GM04503 (cell line): ENCODE measurements at regions not wholly inside any gene's neighbourhood (a gene's known extent, or its start where the extent isn't known, plus 50 kb on each side); places are given as distances from the start of the nearest gene placed in this dataset.
"Not testable (repeated sequence)": the region's sequence is repeated elsewhere in the genome, so short reads cannot be mapped to it uniquely, and the experiment has no call there.

ENCODE experiments used
- DNase-seq: peaks from one replicate; pipeline ENCODE4 v3.0.0-alpha.2; 2012; ENCODE audit warnings: low read depth

DNA sequence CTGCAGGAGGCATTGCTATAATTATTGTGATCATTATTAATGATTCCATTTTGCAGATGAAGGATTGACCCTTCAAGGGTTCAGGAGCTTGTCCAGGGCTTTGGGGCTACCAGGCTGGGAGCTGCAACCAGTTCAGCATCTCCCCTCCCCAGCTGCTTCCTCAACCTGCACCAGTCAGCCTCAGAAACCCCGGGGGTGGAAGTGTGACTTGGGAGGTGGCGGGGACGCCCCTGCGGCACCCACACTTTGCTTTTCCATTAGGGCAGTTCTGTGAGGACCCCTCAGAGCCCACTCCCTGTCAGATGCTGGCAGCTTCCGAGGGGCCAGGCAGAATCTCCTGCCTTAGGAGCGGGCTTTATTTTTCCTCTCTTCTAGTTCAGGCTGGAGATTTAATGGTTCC lies 85.6 kb downstream of the OLFM1 start:
- DNase-seq: no peak

- DNase-seq: no peak
These were observed 86.8 kb downstream of the OLFM1 start for GRCh38 chr9:135174248-135174647.

- DNase-seq: no peak
These were observed 87.5 kb downstream of the OLFM1 start for GRCh38 chr9:135174981-135175380.

GRCh38 chr9:135176284-135176683 lies 88.8 kb downstream of the OLFM1 start:
- no peak for DNase-seq

DNA sequence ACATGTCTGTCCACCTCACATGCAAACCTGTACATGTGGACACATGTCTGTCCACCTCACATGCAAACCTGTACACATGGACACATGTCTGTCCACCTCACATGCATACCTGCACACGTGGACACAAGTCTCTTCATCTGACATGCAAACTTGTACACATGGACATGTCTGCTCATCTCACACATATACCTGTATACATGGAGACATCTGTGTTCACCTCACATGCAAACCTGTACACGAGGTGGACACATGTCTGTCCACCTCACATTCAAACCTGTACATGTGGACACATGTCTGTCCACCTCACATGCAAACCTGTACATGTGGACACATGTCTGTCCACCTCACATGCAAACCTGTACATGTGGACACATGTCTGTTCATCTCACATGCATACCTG lies 90.1 kb downstream of the OLFM1 start:
- DNase-seq: not testable (repeated sequence)

- no peak for DNase-seq
These were observed 91.0 kb downstream of the OLFM1 start for GRCh38 chr9:135178498-135178897.

- DNase-seq: no peak
These were observed 91.6 kb downstream of the OLFM1 start for GRCh38 chr9:135179041-135179440.

DNA sequence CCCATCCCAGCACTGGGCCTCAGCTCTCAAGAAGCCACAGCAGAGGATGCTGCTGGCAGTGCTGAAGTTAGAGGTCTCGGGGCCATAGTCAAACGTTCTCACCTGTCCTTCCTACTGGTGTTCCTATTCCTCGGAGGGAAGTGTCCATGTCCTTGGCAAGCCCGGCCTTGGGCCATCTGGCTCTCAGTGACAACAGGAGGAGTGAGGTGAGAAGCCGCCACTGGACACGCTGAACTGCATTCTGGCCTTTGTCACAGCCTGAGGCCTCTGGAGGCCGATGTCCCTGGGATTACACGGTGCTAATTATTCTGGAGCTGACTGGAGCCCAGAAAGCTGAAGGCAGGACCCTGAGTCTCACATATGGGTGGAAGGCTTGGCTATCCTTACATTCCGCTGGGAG lies 92.5 kb downstream of the OLFM1 start:
- DNase-seq: no peak

- DNase-seq: no peak
These were observed 93.1 kb downstream of the OLFM1 start for GRCh38 chr9:135180586-135180985.

DNA sequence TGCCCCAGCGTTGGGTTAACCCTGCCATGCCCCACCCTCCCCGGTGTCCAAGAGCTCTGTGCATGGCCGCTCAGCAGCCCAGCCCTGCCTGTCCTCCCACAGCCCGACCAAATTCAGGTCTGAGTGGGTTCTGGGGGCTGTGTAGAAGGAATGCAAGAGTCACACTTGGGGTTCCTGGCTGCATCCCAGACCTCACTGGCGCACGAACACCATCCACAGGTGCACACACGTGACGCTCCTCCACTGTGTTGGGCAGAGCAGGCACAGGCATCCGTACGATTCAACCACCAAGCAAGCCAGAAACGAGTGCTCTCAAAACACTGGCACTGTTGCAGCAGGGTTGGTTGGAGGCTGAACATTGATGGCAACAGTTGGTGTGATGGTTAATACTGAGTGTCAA lies 93.9 kb downstream of the OLFM1 start:
- DNase-seq: no peak

- DNase-seq: not testable (repeated sequence)
These were observed 94.4 kb downstream of the OLFM1 start for GRCh38 chr9:135181841-135182240.

DNA sequence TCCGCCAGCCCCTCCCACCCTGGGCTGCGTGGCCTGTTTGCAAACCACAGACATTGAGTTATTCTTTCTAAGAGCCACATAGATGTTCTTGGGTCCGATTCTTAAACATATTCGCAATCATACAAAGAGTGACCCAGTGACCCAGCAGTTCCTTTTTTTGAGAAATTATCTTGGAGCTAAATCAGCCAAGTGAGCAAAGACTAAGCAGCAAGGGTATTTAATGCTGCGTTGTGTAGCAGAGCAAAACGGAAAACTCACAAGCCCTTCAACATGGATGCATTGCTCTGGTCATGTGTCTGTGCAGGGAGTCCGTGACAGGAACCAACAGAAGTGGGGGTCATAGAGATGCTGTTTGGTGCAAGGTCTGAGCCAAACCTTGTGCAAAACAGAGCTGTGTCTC lies 95.6 kb downstream of the OLFM1 start:
- no peak for DNase-seq

- no peak for DNase-seq
These were observed 96.2 kb downstream of the OLFM1 start for GRCh38 chr9:135183528-135184180.

DNA sequence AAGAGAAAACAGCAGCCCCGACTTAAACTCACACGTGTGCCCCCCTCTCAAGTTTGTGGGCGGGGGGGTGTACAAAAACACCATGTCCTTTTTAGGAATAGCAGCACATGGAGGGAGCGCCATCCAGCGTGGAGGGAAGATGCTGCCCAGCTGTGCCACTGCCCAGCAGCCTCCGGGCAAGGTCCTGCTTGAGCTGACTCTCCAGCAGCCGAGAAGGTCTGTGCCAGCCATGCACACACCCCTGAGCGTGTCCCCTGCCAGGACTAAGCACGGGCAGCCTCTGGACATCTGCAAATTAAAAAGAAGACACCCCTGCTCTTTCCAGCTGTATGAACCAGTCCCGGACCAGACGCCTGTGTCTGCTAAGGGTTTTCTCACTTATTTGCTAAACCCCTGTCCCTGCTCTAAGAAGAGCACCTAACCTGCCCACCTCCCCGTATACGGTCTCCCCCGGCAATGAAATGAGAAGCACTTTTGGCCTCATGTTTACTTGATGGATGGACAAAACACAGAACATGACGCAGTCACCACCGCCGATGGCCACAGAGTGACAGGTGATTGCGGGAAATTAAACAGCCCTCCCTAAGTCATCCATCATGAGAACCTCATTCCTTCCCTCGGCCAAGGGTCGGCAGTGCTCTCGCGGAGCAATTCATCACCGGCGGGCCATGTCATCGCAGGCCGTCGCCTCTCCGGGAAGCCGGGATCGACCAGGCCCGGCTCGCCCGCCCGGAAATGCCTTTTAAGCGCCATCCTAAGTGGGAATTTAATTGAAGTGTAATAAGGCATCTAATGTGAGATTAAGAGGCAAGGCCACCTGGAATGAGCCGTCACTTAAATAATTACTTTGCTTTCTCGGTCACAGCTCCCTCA lies 96.9 kb downstream of the OLFM1 start:
- DNase-seq: no peak

- DNase-seq: no peak
These were observed 97.6 kb downstream of the OLFM1 start for GRCh38 chr9:135185060-135185459.

GRCh38 chr9:135186248-135187164 lies 99.0 kb downstream of the OLFM1 start:
- no peak for DNase-seq

- no peak for DNase-seq
These were observed 99.9 kb downstream of the OLFM1 start for GRCh38 chr9:135187365-135187764.

DNA sequence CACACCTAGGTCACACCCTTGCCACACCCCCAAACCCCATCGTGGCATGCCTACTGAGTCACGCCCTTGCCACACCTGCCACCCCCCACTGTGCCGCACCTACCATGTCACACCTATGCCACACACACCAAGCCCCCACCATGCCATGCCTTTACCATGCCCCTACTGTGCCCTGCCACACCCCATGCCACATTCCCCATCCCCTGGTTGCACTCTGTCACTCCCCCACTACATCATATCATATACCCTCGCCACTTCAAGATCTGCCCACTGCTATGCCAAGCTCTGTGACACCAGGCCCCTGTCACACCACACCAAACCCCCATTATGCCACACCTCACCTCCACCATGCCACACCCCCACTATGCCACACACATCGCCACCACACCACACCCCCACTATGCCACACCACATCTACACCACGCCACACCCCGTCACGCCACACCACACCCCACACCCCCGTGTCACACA lies 101.2 kb downstream of the OLFM1 start:
- DNase-seq: no peak

GRCh38 chr9:135189497-135189896 lies 102.0 kb downstream of the OLFM1 start:
- DNase-seq: no peak

- no peak for DNase-seq
These were observed 103.5 kb downstream of the OLFM1 start for GRCh38 chr9:135190789-135191577.

DNA sequence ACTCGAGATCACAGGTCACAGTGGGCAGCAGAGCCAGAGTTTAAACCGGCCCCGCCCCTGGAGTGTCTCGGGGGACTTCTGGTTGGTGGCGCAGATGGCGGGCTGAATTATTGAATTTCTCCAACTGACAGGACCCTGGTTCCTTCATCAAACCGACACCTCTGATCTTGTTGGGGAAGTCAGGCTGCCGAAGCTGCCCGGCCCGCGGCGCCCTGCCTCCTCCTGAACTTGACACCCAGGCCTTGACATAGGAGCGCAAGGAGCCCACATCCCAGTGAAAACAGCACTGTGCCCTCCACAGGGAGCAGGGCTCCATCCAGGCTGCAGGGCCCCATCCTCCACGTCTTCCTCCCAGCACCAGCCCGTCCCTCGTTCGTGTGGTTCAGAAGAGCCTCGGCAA lies 105.2 kb downstream of the OLFM1 start:
- DNase-seq: no peak

- DNase-seq: not testable (repeated sequence)
These were observed 108.5 kb downstream of the OLFM1 start for GRCh38 chr9:135195975-135196374.
